NCI-H1417 (cell line): ENCODE measurements at regions not wholly inside any gene's neighbourhood (a gene's known extent, or its start where the extent isn't known, plus 50 kb on each side); places are given as distances from the start of the nearest gene placed in this dataset.

Source experiments
- DNase-seq, 3 experiments: peaks; one replicate each; lab custom pipeline; 2025; lab: John Stamatoyannopoulos, UW

GRCh38 chr4:156497486-156497885 lies 474.1 kb downstream of the PDGFC start:
- no peak for DNase-seq

DNA sequence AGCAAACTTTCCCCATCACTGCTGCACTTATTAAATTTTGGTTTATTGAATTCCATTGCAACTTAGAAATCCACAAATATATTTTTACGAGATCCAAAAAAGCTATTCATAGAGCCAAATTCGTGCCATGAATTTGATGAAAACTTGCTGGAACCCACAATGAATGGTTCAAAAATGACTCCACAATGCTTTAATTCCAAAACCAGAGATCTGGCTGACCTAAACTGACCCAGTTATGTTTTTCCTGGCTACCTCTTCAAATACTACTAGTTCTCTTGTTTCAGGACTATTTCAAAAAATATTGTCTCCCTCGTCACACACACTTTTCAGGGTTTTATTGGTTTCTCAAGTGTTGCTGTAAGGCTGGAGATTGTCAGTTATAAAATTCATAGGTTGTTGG lies 474.8 kb downstream of the PDGFC start:
- no peak for DNase-seq

- DNase-seq: peak in 1 of 3 experiments; percentile 14
Observed at GRCh38 chr4:156495836-156496235, 475.8 kb downstream of the PDGFC start.

DNA sequence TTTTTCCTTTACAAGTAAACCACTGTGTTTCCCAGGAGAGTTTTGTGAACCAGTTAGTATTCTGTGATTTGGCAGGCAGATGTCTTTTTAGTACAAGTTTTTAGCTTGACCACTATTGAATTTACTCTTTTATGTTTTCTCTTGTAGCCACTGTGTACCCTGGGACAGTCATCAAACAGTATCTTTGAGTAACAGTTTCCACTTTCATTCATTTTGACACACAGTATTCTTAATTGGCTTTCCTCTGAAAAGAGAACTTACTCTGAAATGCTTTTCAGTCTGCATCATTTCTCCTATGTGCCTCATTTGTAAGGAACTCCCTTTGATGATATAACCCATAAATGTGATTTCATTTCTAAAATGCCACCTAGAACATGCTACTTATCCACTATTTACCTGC lies 476.5 kb downstream of the PDGFC start:
- DNase-seq: no peak

GRCh38 chr4:156493858-156494257 lies 477.7 kb downstream of the PDGFC start:
- DNase-seq: no peak

DNA sequence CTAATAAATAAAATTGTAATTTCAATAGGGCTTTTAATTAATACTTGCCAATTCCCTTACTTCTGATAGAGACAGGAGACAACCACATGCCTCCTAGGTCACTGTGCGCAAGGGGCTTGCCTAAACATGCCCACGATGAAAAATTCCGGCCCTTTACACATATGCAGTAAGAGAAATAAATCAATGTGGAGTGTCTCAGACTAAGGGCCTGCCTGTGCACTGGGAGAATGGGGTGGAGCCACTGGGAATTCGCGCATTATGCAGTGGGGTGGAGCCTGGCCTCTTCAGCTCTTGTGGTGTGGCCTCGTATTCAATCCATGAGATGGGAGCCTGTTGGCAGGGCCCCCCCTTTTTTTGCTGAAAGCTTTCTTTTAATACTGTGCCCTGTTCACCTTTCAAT lies 484.5 kb downstream of the PDGFC start:
- peak in 1 of 3 experiments; percentile 4 for DNase-seq

- no peak for DNase-seq
Observed at GRCh38 chr4:156481845-156482244, 489.8 kb downstream of the PDGFC start.

DNA sequence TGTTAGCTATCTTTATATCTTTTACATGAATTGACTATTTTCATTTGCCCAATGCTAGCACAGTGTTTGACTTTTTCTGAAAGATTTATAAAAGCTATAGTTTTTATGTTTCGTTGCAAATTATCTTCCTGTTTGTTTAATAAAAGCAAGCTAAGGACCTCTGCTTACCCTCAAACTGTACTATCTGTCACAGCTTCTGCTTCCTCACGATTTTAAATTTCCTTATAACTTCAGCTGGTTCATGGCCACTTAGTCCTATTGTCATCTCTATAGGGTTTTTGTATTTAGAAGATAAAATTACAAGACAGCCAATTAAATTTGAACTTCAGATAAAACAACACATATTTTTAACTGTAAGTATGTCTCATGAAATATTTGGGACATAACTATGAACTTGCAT lies 494.0 kb downstream of the PDGFC start:
- no peak for DNase-seq

GRCh38 chr4:156476359-156476758 lies 495.2 kb downstream of the PDGFC start:
- DNase-seq: no peak

- peak in 2 of 3 experiments; percentile 12 to 64 for DNase-seq
Observed at GRCh38 chr4:156475322-156475721, 496.3 kb downstream of the PDGFC start.

GRCh38 chr4:156473151-156473550 lies 498.4 kb downstream of the PDGFC start:
- DNase-seq: no peak

- DNase-seq: peak in 1 of 3 experiments; percentile 10
Observed at GRCh38 chr4:156472624-156473023, 499.0 kb downstream of the PDGFC start.

DNA sequence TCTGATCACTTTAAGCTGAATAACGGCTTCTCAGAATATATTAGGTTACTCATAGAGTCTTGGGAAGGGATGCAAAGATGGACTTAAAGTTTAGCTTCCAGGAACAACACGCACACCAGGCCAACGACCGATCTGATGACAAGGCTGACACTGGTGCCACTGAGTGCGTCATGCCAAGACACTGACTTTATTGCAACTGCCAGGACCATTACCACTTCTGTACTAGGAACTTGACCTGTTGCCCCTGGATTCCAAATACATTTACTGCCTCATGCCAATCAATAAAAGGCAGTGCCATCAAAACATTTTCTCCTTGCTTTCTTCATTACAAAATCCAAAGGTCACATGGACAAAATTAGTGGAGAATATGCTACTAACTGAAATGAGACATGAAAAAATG lies 505.9 kb upstream of the CTSO start:
- no peak for DNase-seq

DNA sequence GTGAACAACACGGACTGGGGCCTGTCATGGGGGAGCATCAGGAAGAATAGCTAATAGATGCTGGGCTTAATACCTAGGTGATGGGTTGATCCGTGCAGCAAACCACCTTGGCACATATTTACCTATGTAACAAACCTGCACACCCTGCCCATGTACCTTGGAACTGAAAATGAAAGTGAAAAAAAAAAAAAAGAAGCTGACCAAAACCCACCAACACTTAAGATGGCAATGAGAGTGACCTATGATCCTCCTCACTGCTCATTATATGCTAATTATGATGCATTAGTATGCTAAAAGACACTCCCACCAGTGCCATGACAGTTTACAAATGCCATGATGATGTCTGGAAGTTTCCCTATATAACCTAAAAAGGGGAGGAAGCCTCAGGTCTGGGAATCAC lies 503.2 kb upstream of the CTSO start:
- no peak for DNase-seq

DNA sequence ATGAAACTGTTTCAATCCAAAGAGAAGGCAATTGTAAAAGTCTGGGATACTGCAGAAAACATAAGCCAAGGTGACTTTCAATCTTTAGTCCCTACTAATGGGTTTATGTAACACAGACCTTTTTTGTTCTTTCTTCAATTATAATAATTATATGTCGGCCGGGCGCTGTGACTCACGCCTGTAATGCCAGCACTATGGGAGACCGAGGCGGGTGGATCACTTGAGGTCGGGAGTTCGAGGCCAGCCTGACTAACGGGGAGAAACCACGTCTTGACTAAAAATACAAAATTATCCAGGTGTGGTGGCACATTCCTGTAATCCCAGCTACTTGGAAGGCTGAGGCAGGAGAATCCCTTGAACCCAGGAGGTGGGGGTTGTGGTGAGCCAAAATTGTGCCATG lies 489.8 kb upstream of the CTSO start:
- DNase-seq: no peak

DNA sequence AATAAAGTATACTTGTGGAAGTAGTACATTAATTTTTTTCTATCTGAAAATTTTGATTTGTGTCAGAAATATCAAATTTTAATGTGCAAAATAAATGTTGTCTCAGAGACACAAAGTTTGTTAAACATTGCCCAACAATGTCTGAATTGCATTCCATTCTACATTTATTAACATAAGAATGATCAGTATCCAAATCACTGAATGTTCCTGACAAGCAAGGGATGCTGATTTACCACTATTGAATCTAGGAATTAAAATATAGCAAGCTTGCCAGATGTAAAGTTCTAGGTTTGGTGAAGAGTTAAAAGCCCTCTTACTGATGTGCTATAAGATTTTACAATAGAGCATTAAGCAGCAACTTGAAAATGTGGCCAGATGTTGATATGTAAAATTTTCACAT lies 489.2 kb upstream of the CTSO start:
- DNase-seq: no peak

DNA sequence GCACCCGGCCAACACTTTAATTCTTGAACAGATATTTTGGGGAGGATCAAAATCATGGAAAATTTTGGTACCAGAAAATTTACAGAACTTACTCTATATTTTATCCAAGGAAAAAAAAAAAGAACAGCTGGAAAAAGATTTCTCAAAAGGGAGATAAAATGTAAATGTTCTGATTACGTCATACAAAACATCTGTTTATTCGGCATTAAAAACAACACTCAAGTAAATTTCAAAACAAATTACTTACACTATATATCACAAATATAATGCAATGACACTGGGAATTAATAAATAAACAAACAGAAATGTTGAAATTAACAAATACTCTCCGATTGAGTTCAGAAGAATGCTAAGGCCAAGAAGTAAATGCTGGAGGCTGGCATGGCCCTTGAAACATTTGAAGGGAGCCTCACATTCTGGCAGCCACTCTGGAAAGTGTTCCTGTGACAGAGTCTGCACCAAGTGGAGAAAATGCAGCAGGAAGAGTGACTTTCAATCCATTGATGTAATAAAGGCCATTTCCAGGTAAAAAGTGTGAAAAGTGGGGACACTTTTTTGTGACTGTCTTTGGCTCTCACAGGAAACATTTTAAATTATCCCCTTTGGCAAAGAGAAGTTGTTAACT lies 486.0 kb upstream of the CTSO start:
- no peak for DNase-seq

GRCh38 chr4:156437666-156438065 lies 484.0 kb upstream of the CTSO start:
- DNase-seq: peak in 1 of 3 experiments; percentile 31

DNA sequence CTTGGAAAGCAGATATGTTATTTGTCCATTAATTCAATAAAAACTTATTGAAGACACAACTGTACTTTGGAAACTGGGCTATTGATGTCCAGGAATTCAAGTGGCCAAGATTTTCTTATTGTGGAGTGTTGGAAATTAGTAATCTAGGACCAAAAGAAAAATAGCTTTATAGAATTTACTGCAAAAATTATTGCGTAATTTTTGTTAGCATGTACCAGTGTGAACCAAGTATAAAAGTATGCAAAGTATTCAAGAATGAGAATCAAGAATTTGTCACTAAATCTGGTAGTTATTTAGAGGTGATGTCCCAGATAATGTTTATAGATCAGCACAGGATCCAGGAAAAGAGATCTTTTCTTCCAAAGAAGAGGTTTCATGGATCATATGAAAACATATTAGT lies 468.9 kb upstream of the CTSO start:
- no peak for DNase-seq

DNA sequence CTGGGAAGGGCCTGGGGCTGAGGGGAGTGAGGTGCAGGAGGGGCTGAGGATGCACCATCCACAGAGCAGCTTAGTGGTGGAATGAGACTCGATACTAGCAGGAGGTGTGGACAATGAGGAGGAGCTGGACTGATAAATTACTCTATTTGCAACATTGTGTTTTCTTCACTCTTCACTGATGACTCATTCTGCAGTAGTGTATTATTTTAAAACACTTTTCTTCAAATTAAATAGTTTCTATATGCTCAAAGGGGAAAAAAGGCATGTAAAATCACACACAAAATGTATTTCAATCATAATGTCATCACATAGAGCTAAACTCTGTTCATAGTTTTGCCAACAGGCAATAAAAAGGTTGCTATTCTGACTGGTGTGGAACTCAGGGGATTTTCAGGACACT lies 467.0 kb upstream of the CTSO start:
- DNase-seq: no peak

DNA sequence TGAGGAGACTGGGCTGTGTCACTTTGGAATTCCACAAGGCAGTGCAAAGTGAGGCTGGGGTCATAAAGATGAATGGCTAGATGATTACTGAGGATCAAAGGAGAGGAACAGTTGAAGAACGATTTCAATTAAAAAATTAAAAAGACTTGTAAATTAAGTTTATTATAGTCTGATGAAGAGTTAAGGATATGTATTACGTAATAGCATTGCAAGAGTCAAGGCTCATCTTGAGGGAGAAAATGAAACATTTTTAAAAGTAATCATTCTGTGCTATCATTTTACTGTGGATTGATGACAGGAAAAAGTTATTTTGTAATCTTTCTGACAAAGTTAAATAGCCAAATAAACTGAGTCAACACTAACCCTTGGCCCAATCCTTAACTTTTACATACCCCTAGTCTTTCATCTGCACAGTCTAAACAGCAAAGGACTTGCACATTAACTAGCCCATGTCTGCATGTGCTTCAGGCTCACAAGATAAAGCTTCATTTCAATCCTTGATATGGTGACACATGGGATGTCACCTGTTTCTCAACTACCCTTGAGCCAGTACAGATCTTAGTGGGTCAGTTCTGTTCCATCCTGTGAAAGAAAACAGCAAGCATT lies 465.5 kb upstream of the CTSO start:
- DNase-seq: no peak

DNA sequence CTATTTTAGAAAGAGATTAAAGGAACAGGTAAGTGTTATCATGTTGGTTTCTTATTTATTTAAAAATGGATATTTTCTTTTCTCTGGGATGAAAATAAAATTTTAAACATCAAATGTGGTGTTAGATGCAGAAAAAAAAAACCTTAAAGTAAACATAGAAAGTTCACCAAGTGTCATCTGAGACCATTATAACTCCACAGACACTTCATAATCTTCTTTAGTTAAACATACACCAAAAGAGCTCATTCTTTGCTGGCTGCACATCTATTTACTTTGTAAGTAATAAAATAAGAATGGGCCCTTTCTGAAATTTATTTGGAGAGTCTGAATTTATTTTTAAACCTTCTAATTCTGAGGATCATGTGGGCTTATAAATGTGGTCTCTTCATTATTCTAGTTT lies 460.7 kb upstream of the CTSO start:
- no peak for DNase-seq

DNA sequence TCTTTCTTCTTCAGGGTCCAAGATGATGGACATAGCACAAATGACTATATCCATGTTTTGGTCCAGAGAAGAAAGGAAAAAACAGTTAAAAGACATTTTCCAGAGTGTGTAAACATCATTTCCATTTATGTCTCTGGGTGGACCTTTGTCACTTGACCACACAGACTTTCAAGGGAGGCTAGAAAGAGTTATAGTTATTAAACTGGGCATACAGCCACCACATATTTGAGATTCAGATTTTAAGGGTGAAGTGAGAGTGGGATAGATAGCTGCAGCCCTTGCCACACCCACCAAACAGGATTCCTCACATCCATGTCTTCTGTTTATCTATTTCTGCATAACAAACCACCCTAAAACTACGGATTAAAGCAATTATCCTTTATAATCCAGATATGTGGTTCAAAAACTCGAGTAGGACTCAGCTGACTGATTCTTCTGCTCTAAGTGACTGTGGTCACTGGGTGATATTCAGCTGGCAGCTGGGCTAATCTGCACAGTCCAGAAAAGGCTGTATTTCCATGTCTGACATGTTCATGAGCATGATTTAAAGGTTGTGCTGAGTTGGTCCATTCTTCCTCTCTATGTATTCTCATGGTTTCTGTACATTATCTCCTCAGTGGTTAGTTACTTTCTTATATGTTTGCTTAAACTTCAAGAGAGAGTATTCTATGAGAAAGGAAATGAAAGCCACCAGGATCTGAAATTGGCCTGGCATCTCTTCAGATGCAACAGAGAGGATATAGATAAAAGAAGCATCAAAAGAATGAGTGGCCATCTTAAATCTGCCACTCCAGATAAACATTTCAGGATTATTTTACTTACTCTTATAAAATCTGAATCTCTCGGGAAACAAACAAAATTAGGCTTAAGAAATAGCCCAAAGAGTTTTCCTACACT lies 459.8 kb upstream of the CTSO start:
- no peak for DNase-seq
